SK-N-SH (cell line): ENCODE measurements at regions not wholly inside any gene's neighbourhood (a gene's known extent, or its start where the extent isn't known, plus 50 kb on each side); places are given as distances from the start of the nearest gene placed in this dataset.

Experiments used
- CTCF ChIA-PET: fragments of 300-600, 350-600 bp; formaldehyde crosslinking; extraction: SDS; loops from one replicate; lab custom pipeline; 2021; lab: Yijun Ruan, JAX
- POLR2A ChIA-PET: fragments of 350-600 bp; sonication (Branson Sonifier 250); formaldehyde crosslinking; extraction: SDS; loops from one replicate; lab custom pipeline; 2020; ENCODE audit warnings: antibody characterized with exemption, inconsistent platforms; lab: Yijun Ruan, JAX
- DNase-seq: peaks from one replicate; pipeline ENCODE4 v3.0.0; 2012
- H2AFZ ChIP-seq: fragments of 200-600 bp; sonication (generic); 2 replicates; pipeline ENCODE4 v1.8.1; 2016; ENCODE audit warnings: antibody characterized with exemption, mild to moderate bottlenecking, low read depth
- H3F3A ChIP-seq: fragments of 200-600 bp; sonication (generic); replicated peaks from 2 replicates; pipeline ENCODE3; 2016; ENCODE audit warnings: antibody characterized with exemption, mild to moderate bottlenecking; ENCODE audit not compliant: insufficient read depth
- H3K27ac ChIP-seq, 2 experiments: fragments of 200-500 bp in 1 of 2; fragments of 200-600 bp in 1 of 2; sonication (Bioruptor generic) in 1 of 2; sonication (generic), shearing (Covaris generic) in 1 of 2; 2 replicates each; pipeline versions ENCODE4 v1.5.1 to v1.6.1; 2014 to 2016; ENCODE audit warnings: low read depth in 2 of 2, inconsistent platforms in 1 of 2, low read length in 1 of 2, mild to moderate bottlenecking in 1 of 2, mixed read lengths in 1 of 2
- H3K27me3 ChIP-seq: fragments of 200-600 bp; sonication (generic), shearing (Covaris generic); 2 replicates; pipeline ENCODE4 v1.6.1; 2016; ENCODE audit warnings: mixed run types; ENCODE audit not compliant: insufficient read depth
- H3K36me3 ChIP-seq, 2 experiments: fragments of 200-500 bp in 1 of 2; fragments of 200-600 bp in 1 of 2; sonication (Bioruptor generic) in 1 of 2; sonication (generic) in 1 of 2; replicated peaks in 1 of 2; 2 replicates each; pipeline versions ENCODE3 to v1.5.1; 2014 to 2016; ENCODE audit warnings: low read length in 1 of 2, mild to moderate bottlenecking in 1 of 2; ENCODE audit not compliant: insufficient read depth in 2 of 2, control insufficient read depth in 1 of 2
- H3K4me1 ChIP-seq, 2 experiments: fragments of 200-500 bp in 1 of 2; fragments of 200-600 bp in 1 of 2; sonication (Bioruptor generic) in 1 of 2; sonication (generic), shearing (Covaris generic) in 1 of 2; 2 replicates each; pipeline versions ENCODE4 v1.5.1 to v1.6.1; 2014 to 2016; ENCODE audit warnings: low read depth in 1 of 2, low read length in 1 of 2, mixed run types in 1 of 2; ENCODE audit not compliant: insufficient read depth in 2 of 2, control insufficient read depth in 1 of 2
- H3K4me2 ChIP-seq: fragments of 200-600 bp; sonication (generic), shearing (Covaris generic); 2 replicates; pipeline ENCODE4 v1.6.1; 2017; ENCODE audit warnings: mixed run types
- H3K4me3 ChIP-seq, 2 experiments: fragments of 200-500 bp in 1 of 2; fragments of 200-600 bp in 1 of 2; sonication (Bioruptor generic) in 1 of 2; sonication (generic), shearing (Covaris generic) in 1 of 2; 2 replicates each; pipeline versions ENCODE4 v1.5.1 to v1.8.1; 2014 to 2016; ENCODE audit warnings: low read depth in 2 of 2, inconsistent platforms in 1 of 2, low read length in 1 of 2, mild to moderate bottlenecking in 1 of 2, mixed read lengths in 1 of 2, moderate library complexity in 1 of 2
- H3K79me2 ChIP-seq: fragments of 200-600 bp; sonication (generic); 2 replicates; pipeline ENCODE4 v1.8.1; 2017; ENCODE audit warnings: mild to moderate bottlenecking; ENCODE audit not compliant: insufficient read depth
- H3K9ac ChIP-seq: fragments of 200-600 bp; sonication (generic); 2 replicates; pipeline ENCODE4 v1.6.1; 2017; ENCODE audit warnings: mixed run types
- H3K9me2 ChIP-seq: fragments of 200-600 bp; sonication (generic); 2 replicates; pipeline ENCODE4 v1.6.1; 2017; ENCODE audit warnings: mixed run types
- H3K9me3 ChIP-seq: fragments of 200-600 bp; sonication (generic); 2 replicates; pipeline ENCODE4 v1.6.1; 2017; ENCODE audit warnings: mixed run types, mild to moderate bottlenecking, moderate library complexity
- H4K20me1 ChIP-seq: fragments of 200-600 bp; sonication (generic); 2 replicates; pipeline ENCODE4 v1.6.1; 2017; ENCODE audit warnings: mild to moderate bottlenecking, mixed run types; ENCODE audit not compliant: insufficient read depth
- CHD2 ChIP-seq: fragments of 150-350 bp; IDR thresholded peaks from 2 replicates; pipeline ENCODE4 v1.6.1; 2018; ENCODE audit warnings: low read length; ENCODE audit not compliant: partially characterized antibody
- EP300 ChIP-seq, 2 experiments: IDR thresholded peaks; 2 replicates each; pipeline versions ENCODE4 v1.4.0 to v1.6.1; 2012; ENCODE audit warnings: borderline replicate concordance in 1 of 2, low read depth in 1 of 2, low read length in 1 of 2
- EZH2phosphoT487 ChIP-seq: fragments of 200-600 bp; sonication (generic); IDR thresholded peaks from 2 replicates; pipeline ENCODE4 v1.6.1; 2017; ENCODE audit warnings: low read depth, mixed run types, mild to moderate bottlenecking, antibody characterized with exemption, moderate library complexity, borderline replicate concordance
- FOXJ3 ChIP-seq: sonication (generic); formaldehyde crosslinking; IDR thresholded peaks from 2 replicates; pipeline ENCODE4 v1.5.1; 2020; ENCODE audit warnings: mild to moderate bottlenecking, missing genetic modification reagents
- MXI1 ChIP-seq: IDR thresholded peaks from 2 replicates; pipeline ENCODE4 v1.6.1; 2012; ENCODE audit warnings: mild to moderate bottlenecking, low read depth, low read length, improper control_type of control experiment
- NRF1 ChIP-seq: IDR thresholded peaks from 2 replicates; pipeline ENCODE4 v1.6.1; 2012; ENCODE audit warnings: low read depth, mild to moderate bottlenecking, low read length
- RAD21 ChIP-seq: IDR thresholded peaks from 2 replicates; pipeline ENCODE4 v1.6.1; 2012; ENCODE audit warnings: mild to moderate bottlenecking, low read length
- RCOR1 ChIP-seq: fragments of 150-350 bp; IDR thresholded peaks from 2 replicates; pipeline ENCODE4 v1.6.1; 2017; ENCODE audit warnings: antibody characterized with exemption, low read length
- RFX5 ChIP-seq: IDR thresholded peaks from 2 replicates; pipeline ENCODE4 v1.6.1; 2012; ENCODE audit warnings: mild to moderate bottlenecking, improper control_type of control experiment, low read length
- RXRA ChIP-seq: IDR thresholded peaks from 2 replicates; pipeline ENCODE4 v1.4.0; 2012; ENCODE audit warnings: low read depth, mild to moderate bottlenecking, borderline replicate concordance
- SIN3A ChIP-seq: IDR thresholded peaks from 2 replicates; pipeline ENCODE4 v1.6.1; 2012; ENCODE audit warnings: low read depth, mild to moderate bottlenecking, low read length, moderate library complexity, borderline replicate concordance
- TEAD4 ChIP-seq: IDR thresholded peaks from 2 replicates; pipeline ENCODE4 v1.4.0; 2012; ENCODE audit warnings: mild to moderate bottlenecking, borderline replicate concordance; ENCODE audit not compliant: insufficient read depth
- WGBS: methylation state at CpG from one replicate; pipeline ENCODE4 v1.1.6; 2017; ENCODE audit warnings: low lambda C conversion rate; 5-methylcytosine and 5-hydroxymethylcytosine counted together
- TF ChIP-seq, protein P1 (sequence below): fragments of 150-350 bp; IDR thresholded peaks from 2 replicates; pipeline ENCODE4 v1.6.1; 2016; ENCODE audit warnings: mild to moderate bottlenecking, low read depth, low read length
- TF ChIP-seq, protein P2 (sequence below): fragments of 150-350 bp; IDR thresholded peaks from 2 replicates; pipeline ENCODE4 v1.6.1; 2017; ENCODE audit warnings: antibody characterized with exemption, low read length, low read depth, borderline replicate concordance
- TF ChIP-seq, protein P3 (sequence below): IDR thresholded peaks from 2 replicates; pipeline ENCODE4; 2012
- TF ChIP-seq, protein P4 (sequence below): IDR thresholded peaks from 2 replicates; pipeline ENCODE4 v1.6.1; 2012; ENCODE audit warnings: mild to moderate bottlenecking, low read depth, low read length, moderate library complexity

DNA sequence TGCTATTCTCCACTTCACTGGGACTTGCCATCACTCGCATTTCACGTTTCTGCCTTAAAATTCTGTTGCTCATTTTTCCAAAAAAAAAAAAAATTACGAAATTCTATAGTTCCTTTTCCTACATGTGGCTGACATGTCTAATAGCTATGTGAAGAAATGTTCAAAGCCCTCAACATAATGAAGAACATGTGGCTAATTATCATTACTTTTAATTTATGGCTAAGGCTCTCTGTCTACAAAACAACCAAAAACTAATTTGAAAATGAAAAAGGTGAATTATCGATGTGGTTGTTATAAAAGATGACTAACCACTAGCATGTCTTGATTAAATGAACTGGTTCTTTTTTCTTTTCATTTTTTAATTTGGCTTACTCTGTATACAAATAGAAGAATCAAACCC, 940.0 kb downstream of the EFNB2 start:
- no peak overlapping the region for H3K27ac ChIP-seq
- H3K36me3 ChIP-seq = no peaks in the 10 kb centered on the region
- H3K4me1 ChIP-seq = no peaks in the 10 kb centered on the region
- no peak for DNase-seq
- no peak overlapping the region for H3K4me3 ChIP-seq
- WGBS = 46% methylated on average over 4 of the region's 4 CpGs
- no peaks in the 10 kb centered on the region for H3F3A ChIP-seq
- H3K9me3 ChIP-seq = no peaks in the 10 kb centered on the region
- no peaks in the 10 kb centered on the region for H3K27me3 ChIP-seq
- no peaks in the 10 kb centered on the region for H3K79me2 ChIP-seq
- no peak overlapping the region for H2AFZ ChIP-seq
- no peaks in the 10 kb centered on the region for H4K20me1 ChIP-seq
- no peaks in the 10 kb centered on the region for H3K9me2 ChIP-seq
- ChIA-PET CTCF (no interaction called here), POLR2A (no interaction called here)
- no peak overlapping the region for H3K9ac ChIP-seq
- no peak overlapping the region for H3K4me2 ChIP-seq
- TF ChIP-seq, protein P1, sequence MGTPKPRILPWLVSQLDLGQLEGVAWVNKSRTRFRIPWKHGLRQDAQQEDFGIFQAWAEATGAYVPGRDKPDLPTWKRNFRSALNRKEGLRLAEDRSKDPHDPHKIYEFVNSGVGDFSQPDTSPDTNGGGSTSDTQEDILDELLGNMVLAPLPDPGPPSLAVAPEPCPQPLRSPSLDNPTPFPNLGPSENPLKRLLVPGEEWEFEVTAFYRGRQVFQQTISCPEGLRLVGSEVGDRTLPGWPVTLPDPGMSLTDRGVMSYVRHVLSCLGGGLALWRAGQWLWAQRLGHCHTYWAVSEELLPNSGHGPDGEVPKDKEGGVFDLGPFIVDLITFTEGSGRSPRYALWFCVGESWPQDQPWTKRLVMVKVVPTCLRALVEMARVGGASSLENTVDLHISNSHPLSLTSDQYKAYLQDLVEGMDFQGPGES = no peak
- TF ChIP-seq, protein P2, sequence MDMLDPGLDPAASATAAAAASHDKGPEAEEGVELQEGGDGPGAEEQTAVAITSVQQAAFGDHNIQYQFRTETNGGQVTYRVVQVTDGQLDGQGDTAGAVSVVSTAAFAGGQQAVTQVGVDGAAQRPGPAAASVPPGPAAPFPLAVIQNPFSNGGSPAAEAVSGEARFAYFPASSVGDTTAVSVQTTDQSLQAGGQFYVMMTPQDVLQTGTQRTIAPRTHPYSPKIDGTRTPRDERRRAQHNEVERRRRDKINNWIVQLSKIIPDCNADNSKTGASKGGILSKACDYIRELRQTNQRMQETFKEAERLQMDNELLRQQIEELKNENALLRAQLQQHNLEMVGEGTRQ = no peak
- TF ChIP-seq EP300 (IDR thresholded peaks at IDR 0.05; ENCODE audit: borderline replicate concordance in 1 of 2, low read depth in 1 of 2, low read length in 1 of 2) (no peak), TEAD4 (no peak), RFX5 (no peak), RAD21 (no peak), SIN3A (no peak)
- TF ChIP-seq, protein P3, sequence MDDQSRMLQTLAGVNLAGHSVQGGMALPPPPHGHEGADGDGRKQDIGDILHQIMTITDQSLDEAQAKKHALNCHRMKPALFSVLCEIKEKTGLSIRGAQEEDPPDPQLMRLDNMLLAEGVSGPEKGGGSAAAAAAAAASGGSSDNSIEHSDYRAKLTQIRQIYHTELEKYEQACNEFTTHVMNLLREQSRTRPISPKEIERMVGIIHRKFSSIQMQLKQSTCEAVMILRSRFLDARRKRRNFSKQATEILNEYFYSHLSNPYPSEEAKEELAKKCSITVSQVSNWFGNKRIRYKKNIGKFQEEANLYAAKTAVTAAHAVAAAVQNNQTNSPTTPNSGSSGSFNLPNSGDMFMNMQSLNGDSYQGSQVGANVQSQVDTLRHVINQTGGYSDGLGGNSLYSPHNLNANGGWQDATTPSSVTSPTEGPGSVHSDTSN = no peak

DNA sequence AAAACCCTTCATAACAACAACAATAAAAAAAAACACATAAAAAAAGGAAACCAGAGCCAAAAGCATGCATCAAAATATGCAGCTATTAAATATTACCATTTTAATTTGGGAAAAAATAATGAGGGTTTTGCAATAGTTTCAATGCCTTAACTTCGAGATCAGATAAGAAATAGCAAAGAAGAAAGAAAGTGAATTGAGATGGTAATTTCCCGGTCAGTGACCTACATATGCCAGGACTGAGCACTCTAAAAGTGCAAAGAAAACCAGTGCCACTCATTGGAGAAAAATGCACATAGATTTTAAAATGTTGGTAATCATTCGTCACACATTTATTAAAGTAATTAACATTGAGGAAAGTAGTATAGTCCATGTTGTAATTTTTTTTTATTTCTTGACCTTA, 944.2 kb downstream of the EFNB2 start:
- no peak overlapping the region for H3K27ac ChIP-seq
- WGBS = 30% methylated on average over 3 of the region's 3 CpGs

More for the DNA sequence above, 944.2 kb downstream of the EFNB2 start:
- no peak for DNase-seq
- Histone ChIP-seq H3K27me3 (no peaks in the 10 kb centered on the region), H3F3A (no peaks in the 10 kb centered on the region), H3K4me1 (no peaks in the 10 kb centered on the region), H3K79me2 (no peaks in the 10 kb centered on the region), H3K4me3 (no peak overlapping the region), H3K9ac (no peak overlapping the region), H3K4me2 (no peak overlapping the region), H4K20me1 (no peaks in the 10 kb centered on the region), H3K9me2 (no peaks in the 10 kb centered on the region), H3K9me3 (no peaks in the 10 kb centered on the region), H3K36me3 (no peaks in the 10 kb centered on the region)
- ChIA-PET POLR2A (no interaction called here), CTCF (no interaction called here)
- TF ChIP-seq NRF1 (no peak), RCOR1 (no peak), RXRA (no peak), MXI1 (no peak), TEAD4 (no peak), RAD21 (no peak), CHD2 (no peak), FOXJ3 (CRISPR knock-in tag) (no peak), EZH2phosphoT487 (no peak)
- TF ChIP-seq, protein P3 = no peak
- TF ChIP-seq, protein P1 = no peak
- TF ChIP-seq, protein P4, sequence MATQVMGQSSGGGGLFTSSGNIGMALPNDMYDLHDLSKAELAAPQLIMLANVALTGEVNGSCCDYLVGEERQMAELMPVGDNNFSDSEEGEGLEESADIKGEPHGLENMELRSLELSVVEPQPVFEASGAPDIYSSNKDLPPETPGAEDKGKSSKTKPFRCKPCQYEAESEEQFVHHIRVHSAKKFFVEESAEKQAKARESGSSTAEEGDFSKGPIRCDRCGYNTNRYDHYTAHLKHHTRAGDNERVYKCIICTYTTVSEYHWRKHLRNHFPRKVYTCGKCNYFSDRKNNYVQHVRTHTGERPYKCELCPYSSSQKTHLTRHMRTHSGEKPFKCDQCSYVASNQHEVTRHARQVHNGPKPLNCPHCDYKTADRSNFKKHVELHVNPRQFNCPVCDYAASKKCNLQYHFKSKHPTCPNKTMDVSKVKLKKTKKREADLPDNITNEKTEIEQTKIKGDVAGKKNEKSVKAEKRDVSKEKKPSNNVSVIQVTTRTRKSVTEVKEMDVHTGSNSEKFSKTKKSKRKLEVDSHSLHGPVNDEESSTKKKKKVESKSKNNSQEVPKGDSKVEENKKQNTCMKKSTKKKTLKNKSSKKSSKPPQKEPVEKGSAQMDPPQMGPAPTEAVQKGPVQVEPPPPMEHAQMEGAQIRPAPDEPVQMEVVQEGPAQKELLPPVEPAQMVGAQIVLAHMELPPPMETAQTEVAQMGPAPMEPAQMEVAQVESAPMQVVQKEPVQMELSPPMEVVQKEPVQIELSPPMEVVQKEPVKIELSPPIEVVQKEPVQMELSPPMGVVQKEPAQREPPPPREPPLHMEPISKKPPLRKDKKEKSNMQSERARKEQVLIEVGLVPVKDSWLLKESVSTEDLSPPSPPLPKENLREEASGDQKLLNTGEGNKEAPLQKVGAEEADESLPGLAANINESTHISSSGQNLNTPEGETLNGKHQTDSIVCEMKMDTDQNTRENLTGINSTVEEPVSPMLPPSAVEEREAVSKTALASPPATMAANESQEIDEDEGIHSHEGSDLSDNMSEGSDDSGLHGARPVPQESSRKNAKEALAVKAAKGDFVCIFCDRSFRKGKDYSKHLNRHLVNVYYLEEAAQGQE = no peak
- TF ChIP-seq, all 33 proteins: peak for 0
- no peak overlapping the region for H2AFZ ChIP-seq
